Gastroesophageal sphincter (tissue), 4 donors: ENCODE measurements at regions not wholly inside any gene's neighbourhood (a gene's known extent, or its start where the extent isn't known, plus 50 kb on each side); places are given as distances from the start of the nearest gene placed in this dataset.

ENCODE experiments used
- ATAC-seq: fragments of 150-250 bp; one replicate; pipeline ENCODE4 v1.9.1; 2016; ENCODE audit warnings: mild to moderate bottlenecking, moderate library complexity
- H3K27ac ChIP-seq, 4 donors: fragments of 200-600 bp; sonication (generic) in 3 of 4; 1 replicate in 3 of 4; 2 replicates in 1 of 4; pipeline ENCODE4 v1.5.1; 2016 to 2019
- H3K27me3 ChIP-seq: fragments of 200-600 bp; sonication (generic); one replicate; pipeline ENCODE4 v1.5.1; 2019
- H3K36me3 ChIP-seq, 2 donors: fragments of 200-600 bp; sonication (generic); one replicate each; pipeline ENCODE4 v1.5.1; 2019; ENCODE audit warnings: control low read depth in 1 of 2
- H3K4me1 ChIP-seq, 3 donors: fragments of 200-600 bp; sonication (generic); 1 replicate in 2 of 3; 2 replicates in 1 of 3; pipeline ENCODE4 v1.5.1; 2016 to 2019; ENCODE audit warnings: control low read depth in 2 of 3
- H3K4me3 ChIP-seq, 2 donors: fragments of 200-600 bp; sonication (generic); one replicate each; pipeline ENCODE4 v1.5.1; 2019; ENCODE audit warnings: mild to moderate bottlenecking in 1 of 2, moderate library complexity in 1 of 2
- H3K9me3 ChIP-seq, 3 donors: fragments of 200-600 bp; sonication (generic); one replicate each; pipeline ENCODE4 v1.5.1; 2017 to 2019; ENCODE audit warnings: control low read depth in 2 of 3
- EP300 ChIP-seq: sonication (generic); formaldehyde crosslinking; IDR thresholded peaks from one replicate; pipeline ENCODE4 v1.6.1; 2017; ENCODE audit warnings: antibody characterized with exemption, mild to moderate bottlenecking
- POLR2A ChIP-seq, 2 donors: fragments of 450-650 bp; IDR thresholded peaks; one replicate each; pipeline ENCODE4 v1.6.1; 2017; ENCODE audit warnings: antibody characterized with exemption in 2 of 2, mild to moderate bottlenecking in 2 of 2, moderate library complexity in 1 of 2
- POLR2AphosphoS5 ChIP-seq: sonication (generic); formaldehyde crosslinking; IDR thresholded peaks from one replicate; pipeline ENCODE4 v1.6.1; 2017; ENCODE audit warnings: antibody characterized with exemption
- WGBS, 2 donors: methylation state at CpG; one replicate each; pipeline ENCODE4 v1.1.5; 2018; ENCODE audit warnings: low coverage in 1 of 2; 5-methylcytosine and 5-hydroxymethylcytosine counted together
- TF ChIP-seq, protein P1 (sequence below), 4 experiments: fragments of 200-600 bp in 2 of 4; fragments of 450-650 bp in 2 of 4; sonication (generic) in 1 of 4; IDR thresholded peaks; one replicate each; pipeline ENCODE4 v1.5.1; 2017 to 2019; ENCODE audit warnings: antibody characterized with exemption in 4 of 4, mild to moderate bottlenecking in 2 of 4, moderate library complexity in 2 of 4

DNA sequence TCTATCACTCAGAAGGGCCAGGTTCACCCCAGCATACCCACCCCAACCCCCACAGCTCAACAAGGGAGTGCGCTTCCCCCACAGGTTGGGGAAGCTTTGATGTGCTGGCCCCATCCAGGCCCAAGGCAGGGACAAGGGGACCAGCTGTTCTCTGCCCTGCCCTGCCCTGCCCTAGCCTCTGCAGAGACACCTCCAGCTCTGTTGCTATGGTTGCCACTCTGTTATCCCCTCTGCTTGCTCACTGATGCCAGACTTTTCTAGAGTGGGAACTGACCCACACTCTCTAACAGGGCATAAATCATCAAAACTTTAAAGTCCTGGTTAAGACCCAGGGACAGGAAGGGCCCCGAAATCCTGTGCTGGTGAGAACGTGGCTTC is 50.4 kb upstream of the ENPP7 start:
- H3K27me3 ChIP-seq: peaks cover 29% of the 10 kb centered on the region
- WGBS, 2 donors: 83% methylated on average over 1 of the region's 3 CpGs; no CpG with 5 or more reads in 1 of the 2 donors
- ATAC-seq: no peak
- no peak overlapping the region for H3K27ac ChIP-seq
- TF ChIP-seq POLR2AphosphoS5: no peak
- TF ChIP-seq POLR2A (IDR thresholded peaks at IDR 0.05): no peak
- TF ChIP-seq EP300: no peak
- TF ChIP-seq, protein P1, sequence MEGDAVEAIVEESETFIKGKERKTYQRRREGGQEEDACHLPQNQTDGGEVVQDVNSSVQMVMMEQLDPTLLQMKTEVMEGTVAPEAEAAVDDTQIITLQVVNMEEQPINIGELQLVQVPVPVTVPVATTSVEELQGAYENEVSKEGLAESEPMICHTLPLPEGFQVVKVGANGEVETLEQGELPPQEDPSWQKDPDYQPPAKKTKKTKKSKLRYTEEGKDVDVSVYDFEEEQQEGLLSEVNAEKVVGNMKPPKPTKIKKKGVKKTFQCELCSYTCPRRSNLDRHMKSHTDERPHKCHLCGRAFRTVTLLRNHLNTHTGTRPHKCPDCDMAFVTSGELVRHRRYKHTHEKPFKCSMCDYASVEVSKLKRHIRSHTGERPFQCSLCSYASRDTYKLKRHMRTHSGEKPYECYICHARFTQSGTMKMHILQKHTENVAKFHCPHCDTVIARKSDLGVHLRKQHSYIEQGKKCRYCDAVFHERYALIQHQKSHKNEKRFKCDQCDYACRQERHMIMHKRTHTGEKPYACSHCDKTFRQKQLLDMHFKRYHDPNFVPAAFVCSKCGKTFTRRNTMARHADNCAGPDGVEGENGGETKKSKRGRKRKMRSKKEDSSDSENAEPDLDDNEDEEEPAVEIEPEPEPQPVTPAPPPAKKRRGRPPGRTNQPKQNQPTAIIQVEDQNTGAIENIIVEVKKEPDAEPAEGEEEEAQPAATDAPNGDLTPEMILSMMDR (IDR thresholded peaks at IDR 0.05): no peak
- no peaks in the 10 kb centered on the region for H3K36me3 ChIP-seq
- H3K4me1 ChIP-seq: peaks cover 0 to 5% (median 0%) of the 10 kb centered on the region in 3 donors
- no peaks in the 10 kb centered on the region for H3K9me3 ChIP-seq
- H3K4me3 ChIP-seq: no peak overlapping the region

DNA sequence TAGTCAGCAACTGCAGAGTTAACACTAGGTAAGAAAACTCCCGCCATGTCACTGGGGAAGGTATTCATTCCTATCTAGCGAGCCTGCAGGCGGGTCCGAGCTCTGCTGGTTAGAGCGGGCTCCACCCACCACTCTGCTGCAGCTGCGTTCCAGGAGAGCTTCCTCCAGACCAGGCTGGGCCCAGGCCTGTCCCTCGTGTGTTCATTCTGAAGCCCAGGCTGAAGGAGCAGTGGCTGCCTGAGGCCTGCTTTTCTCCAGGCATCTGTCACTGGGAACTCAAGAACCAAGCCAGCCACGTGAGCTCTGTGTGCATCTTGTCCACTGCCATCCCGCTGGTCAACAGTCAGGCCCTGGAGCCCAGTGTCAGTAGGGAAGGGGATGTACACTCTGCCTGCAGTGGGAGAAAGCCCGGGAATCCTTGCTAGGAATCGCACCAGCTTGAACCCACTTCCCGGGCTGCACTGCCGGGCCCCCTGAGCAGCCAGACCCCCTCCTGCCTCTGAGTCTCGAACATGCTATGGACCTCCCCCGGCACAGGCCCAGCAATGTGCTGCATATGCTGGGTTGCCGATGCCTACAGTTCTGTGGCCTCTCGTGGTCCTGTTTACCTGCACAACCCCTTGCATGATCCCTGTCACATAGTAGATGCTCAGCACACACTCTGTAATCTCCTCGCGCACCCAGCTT is 51.0 kb upstream of the ENPP7 start:
- no peak for ATAC-seq
- WGBS, 2 donors: 80% methylated on average over 2 of the region's 19 CpGs; no CpG with 5 or more reads in 1 of the 2 donors
- no peak overlapping the region for H3K4me3 ChIP-seq
- no peaks in the 10 kb centered on the region for H3K9me3 ChIP-seq
- peaks cover 0 to 5% (median 0%) of the 10 kb centered on the region in 3 donors for H3K4me1 ChIP-seq
- TF ChIP-seq POLR2AphosphoS5 (no peak), EP300 (no peak), POLR2A (IDR thresholded peaks at IDR 0.05) (no peak)
- TF ChIP-seq, protein P1 (IDR thresholded peaks at IDR 0.05): no peak
- H3K27ac ChIP-seq: no peak overlapping the region
- H3K27me3 ChIP-seq: peaks cover 33% of the 10 kb centered on the region
- H3K36me3 ChIP-seq: no peaks in the 10 kb centered on the region

DNA sequence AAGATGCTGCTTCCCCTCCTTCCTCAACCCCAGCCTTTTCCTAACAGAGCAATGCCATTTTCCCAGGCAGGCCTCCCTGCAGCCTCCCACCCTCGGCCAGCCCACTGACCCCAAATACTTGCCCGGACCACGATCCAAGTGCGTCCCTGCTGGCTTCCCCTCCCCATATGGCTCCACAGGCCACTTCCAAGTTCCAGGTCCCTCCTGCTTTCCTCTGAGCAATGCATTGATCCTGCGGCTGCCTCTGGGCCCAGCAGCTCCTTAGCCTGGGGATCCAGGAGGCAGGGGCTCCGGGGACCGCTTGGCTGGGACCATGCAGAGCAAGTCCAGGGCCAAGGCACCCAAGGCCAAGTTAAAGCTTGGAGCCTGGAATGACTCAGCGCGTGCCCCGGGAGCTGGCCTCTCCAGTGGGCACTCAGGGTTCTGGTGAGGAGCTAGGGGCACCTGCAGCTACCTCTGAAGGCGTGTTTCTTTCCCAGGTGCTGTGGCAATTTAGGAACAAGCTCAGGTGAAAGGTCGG is 51.9 kb upstream of the ENPP7 start:
- H3K4me1 ChIP-seq: no peaks in the 10 kb centered on the region
- no peak overlapping the region for H3K27ac ChIP-seq
- ATAC-seq: no peak
- TF ChIP-seq, protein P1 (IDR thresholded peaks at IDR 0.05): no peak
- TF ChIP-seq POLR2A (IDR thresholded peaks at IDR 0.05): no peak
- no peak for TF ChIP-seq EP300
- TF ChIP-seq POLR2AphosphoS5: no peak
- peaks cover 41% of the 10 kb centered on the region for H3K27me3 ChIP-seq
- no peaks in the 10 kb centered on the region for H3K36me3 ChIP-seq
- H3K9me3 ChIP-seq: peaks cover 0 to 9% (median 0%) of the 10 kb centered on the region in 3 donors
- no peak overlapping the region for H3K4me3 ChIP-seq
- WGBS, 2 donors: 43% methylated on average over 5 of the region's 12 CpGs; no CpG with 5 or more reads in 1 of the 2 donors

DNA sequence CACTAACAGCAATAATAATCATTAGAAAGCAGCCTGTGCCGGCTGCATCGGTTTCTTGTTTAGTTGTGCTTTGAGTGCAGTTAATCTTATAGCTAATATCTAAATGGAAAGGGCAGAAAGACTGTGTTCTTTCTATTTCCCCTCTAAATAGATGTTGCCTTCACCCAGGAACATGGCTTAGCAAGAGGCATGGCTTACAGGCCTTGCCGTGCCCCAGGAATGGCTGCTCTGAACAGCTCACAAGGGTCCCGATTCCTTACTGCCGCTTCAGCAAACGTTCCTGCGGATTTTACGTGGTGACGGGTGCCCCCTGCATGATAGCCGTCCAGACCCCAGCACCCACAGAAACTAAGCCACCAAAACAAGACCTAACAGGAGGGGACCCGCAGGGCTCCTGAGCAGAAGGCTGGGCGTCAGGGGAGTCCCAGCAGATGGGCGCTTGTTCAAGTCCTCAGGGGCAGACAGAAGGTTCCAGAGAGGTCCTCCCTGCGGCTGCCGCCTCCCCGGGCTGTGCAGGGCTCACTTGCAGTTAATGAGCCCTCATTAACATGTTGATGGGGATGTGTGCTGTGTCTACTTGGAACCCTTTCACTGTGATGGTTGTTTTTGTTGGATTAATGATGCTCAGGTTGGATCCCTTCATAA is 52.5 kb upstream of the ENPP7 start:
- no peak for ATAC-seq
- WGBS, 2 donors: 58% methylated on average over 2 of the region's 16 CpGs; no CpG with 5 or more reads in 1 of the 2 donors
- TF ChIP-seq POLR2A (IDR thresholded peaks at IDR 0.05) (no peak), EP300 (no peak), POLR2AphosphoS5 (no peak)
- TF ChIP-seq, protein P1 (IDR thresholded peaks at IDR 0.05): no peak

More for the DNA sequence above, 52.5 kb upstream of the ENPP7 start:
- peaks cover 45% of the 10 kb centered on the region for H3K27me3 ChIP-seq
- peaks cover 0 to 15% (median 0%) of the 10 kb centered on the region in 3 donors for H3K9me3 ChIP-seq
- H3K36me3 ChIP-seq: no peaks in the 10 kb centered on the region
- H3K4me1 ChIP-seq: no peaks in the 10 kb centered on the region
- no peak overlapping the region for H3K27ac ChIP-seq
- H3K4me3 ChIP-seq: no peak overlapping the region
